GM10266 (cell line): ENCODE measurements at regions not wholly inside any gene's neighbourhood (a gene's known extent, or its start where the extent isn't known, plus 50 kb on each side); places are given as distances from the start of the nearest gene placed in this dataset.

Experiments used
- DNase-seq: peaks from one replicate; pipeline ENCODE4 v3.0.0; 2012; ENCODE audit errors: extremely low spot score
- TF ChIP-seq, protein P1 (sequence below): IDR thresholded peaks from 2 replicates; pipeline ENCODE4 v1.5.1; 2012; ENCODE audit warnings: mild to moderate bottlenecking, low read depth; ENCODE audit not compliant: control insufficient read depth, insufficient read depth; ENCODE audit errors: missing control alignments

DNA sequence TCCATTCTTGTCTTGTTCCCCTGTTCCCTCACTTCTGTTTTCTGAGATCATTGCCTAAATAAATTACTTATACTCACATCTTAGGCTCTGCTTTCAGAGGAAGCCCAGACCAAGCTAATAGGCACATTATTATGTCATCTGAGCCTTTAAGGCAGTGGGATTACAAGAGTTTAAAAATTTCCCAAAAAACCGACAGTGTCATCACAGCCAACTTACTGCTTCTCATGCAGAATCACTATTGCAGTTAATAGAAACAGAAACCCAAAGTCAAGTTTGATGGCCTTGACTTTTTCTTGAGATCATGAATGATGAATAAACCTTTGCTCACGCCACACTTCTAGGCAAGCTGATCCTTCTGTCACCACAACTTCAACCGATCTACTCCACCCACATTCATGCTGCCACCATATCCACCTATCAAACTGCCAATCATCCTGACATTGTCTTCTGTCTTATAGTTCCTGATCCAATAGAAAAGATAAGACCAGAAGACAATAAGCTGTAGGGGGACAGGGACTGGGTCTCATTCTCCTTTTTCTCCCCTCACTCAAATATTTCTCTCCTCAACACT, 142.7 kb upstream of the CREB1 start:
- TF ChIP-seq, protein P1, sequence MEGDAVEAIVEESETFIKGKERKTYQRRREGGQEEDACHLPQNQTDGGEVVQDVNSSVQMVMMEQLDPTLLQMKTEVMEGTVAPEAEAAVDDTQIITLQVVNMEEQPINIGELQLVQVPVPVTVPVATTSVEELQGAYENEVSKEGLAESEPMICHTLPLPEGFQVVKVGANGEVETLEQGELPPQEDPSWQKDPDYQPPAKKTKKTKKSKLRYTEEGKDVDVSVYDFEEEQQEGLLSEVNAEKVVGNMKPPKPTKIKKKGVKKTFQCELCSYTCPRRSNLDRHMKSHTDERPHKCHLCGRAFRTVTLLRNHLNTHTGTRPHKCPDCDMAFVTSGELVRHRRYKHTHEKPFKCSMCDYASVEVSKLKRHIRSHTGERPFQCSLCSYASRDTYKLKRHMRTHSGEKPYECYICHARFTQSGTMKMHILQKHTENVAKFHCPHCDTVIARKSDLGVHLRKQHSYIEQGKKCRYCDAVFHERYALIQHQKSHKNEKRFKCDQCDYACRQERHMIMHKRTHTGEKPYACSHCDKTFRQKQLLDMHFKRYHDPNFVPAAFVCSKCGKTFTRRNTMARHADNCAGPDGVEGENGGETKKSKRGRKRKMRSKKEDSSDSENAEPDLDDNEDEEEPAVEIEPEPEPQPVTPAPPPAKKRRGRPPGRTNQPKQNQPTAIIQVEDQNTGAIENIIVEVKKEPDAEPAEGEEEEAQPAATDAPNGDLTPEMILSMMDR, result no peak
- DNase-seq, result no peak

DNA sequence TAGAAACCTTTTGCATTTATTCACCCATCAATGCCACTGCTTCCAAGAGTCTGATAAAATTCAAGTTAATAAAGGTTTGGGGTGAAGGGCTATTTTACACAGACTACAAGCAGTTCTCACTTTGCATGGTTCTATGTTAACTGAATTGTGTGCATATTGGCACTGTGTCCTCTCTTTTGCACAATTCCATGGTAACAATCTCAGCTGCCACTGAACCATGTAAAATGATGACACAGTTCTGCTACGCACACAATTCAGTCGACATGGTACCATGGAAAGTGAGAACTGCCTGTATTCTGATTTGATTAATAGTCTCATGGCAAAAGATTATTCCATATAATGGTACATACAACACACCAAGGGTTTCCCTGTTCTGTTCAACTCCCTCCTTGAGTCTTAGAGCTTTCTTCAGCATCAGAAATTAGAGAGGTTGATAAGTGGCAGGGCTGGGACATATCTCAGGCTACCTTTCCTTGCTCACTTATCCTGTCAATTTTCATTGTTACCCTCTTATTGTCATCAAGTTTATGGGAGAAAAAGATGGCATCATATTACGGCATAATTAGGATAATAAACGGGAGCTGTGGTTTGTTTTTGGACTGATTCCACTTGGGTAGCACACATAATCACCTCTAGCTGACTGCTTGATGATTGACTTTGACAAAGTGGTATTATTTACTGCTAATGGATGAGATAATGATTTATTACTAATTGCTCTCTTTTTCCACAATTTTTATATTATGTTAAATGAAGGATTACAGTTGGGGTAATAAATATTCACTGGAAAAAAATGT, 139.3 kb upstream of the CREB1 start:
- DNase-seq, result no peak
- TF ChIP-seq, protein P1, result no peak

DNA sequence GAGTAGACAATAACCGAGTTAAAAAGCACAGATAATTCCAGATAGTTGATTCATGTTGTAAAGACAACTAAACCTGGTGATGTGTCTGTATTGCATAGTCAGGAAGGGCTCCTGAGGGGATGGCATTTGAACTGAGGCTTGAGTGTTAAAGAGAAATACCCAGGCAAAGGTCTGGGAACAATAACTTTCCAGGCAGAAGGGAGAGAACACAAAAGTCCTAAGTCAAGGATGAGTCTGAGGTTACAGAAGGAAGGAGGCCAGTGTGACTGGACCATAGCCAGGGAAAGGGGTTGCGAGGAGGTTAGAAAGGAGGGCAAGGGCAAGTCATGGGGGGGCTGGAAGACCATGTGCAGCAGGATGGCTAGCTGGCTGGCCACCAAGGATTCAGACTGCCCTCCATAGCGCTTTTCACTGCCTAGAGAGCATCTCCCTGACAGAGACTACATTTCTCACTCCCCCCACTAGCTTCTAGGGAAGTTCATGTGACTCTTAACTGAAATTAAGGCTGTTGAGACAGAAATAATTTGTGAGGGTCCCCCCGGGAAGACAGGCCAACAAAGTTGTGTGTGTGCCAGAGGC, 135.5 kb upstream of the CREB1 start:
- DNase-seq, result no peak
- TF ChIP-seq, protein P1, result no peak

DNA sequence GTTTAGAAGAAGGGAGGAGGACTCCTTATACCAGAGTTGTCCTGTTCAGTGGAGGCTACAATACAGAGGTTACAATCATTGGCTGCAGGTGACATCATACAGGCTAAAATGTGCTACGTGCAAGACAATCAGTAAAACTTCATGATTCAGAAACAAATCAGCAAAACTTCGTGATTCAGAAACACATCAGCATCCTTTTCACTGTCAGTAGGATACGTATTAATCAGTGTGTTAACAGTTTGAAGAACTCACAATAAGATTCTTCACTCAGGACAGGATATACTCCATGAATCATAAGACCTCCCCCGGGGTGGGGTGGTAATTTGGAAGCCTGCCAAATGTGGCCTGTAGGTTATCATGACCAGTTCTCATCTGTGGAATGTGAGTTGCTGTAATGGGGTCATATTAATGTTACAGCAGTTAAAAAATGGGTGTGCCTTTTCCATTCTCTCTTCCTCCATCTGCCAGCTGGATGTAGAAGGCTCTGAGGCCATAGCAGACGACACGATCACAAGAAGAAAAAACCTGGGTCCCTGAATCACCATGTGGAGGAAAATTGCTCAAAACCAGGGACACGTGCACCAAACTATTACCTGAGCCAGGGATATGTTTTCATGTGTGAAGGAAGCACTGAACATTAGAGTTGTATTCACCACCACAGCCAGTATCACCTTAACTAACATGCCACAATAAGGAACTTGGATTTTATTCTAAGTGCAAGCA, 134.8 kb upstream of the CREB1 start:
- TF ChIP-seq, protein P1, result no peak
- no peak for DNase-seq

DNA sequence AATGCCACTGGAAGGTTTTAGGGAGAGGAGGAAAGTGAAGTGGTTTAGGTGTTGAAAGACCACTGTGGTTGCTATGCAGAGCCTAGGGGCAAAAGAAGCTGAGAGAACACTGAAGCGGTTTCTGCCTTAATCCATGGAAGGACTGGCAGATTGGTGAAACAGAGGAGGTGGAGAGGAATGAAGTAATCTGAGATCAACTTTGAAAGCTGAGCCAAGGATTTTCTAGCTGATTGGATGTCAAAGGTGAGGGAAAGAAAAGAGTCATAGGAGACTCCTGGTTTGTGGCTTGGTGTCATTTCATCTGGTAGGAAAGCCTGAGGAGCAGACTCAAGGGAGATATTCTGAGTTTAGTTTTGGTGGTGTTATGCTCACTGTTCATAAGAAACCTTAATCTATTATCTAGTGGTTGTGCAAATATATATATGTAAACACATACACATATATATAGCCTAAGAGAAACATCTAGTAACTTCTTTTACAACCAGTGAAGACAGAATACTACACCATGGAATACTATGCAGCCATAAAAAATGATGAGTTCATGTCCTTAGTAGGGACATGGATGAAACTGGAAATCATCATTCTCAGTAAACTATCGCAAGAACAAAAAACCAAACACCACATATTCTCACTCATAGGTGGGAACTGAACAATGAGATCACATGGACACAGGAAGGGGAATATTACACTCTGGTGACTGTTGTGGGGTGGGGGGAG, 134.1 kb upstream of the CREB1 start:
- no peak for DNase-seq
- TF ChIP-seq, protein P1, result no peak

DNA sequence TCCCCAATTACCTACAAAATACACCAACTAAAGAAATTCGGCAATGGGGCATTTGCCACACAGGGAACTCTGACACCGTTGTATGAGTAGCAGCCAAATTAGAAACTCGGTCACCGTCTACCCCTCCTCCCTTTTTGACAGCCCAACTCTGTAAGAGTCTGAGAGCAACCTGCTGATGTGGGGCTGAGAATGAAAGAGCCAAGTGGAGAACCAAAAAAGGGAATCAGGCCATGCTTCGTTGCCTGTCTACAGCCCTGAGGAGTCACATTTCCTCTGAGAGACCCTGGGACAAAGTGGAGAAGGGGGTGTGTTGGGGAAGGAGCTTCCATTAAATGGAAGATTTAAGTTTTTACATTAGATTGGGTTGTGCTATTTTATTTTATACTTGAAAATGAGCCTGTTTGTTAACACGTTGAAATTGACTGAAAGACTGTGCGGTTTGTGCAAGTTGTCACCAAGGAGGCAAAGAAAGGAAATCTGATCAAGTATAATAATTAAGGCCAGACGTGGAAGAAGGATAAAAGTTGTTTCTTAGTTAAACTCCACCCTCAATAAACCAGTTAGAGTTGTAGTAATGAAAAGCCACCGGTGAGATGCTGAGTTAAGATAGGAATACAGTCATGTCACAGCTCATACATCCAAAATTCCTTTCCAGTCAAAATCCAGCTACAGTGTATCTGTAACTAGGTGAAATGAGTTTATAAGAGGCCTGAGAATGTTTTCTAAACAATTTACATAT, 131.7 kb upstream of the CREB1 start:
- TF ChIP-seq, protein P1, result no peak
- no peak for DNase-seq
